ENCODE measurements at regions not wholly inside any gene's neighbourhood (a gene's known extent, or its start where the extent isn't known, plus 50 kb on each side); places are given as distances from the start of the nearest gene placed in this dataset.

DNA sequence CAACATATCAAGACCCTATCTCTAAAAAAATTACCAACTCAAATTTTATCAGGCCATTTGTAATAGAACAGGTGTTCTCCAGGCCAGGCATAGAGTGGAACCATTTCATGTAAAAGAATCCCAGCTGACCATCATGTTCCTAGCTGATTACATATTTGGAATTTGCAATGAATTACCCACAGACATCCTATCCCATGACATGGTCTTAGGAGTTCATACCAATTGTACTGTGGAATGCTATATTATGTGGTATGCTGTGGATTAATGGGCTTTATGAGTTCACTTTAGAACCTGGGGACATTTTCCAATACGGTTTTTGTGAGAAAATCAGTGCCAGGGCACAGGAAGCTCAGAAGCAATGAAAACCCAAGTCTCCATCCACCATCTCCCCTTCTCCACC, 110.3 kb downstream of the ZNF281 start:
- no peaks in the 10 kb centered on the region for H3K36me3 ChIP-seq (ENCODE audit: control insufficient read depth, insufficient read depth, low read length)
- intact Hi-C loops (cut with micrococcal nuclease) (no loop called here), in situ Hi-C loops (cut with MboI) (loop anchor here (25.0 kb wide), 1 partner anchor 188 kb away; no protein-coding TSS in a partner anchor)
- ATAC-seq (no peak), FAIRE-seq (no peak), DNase-seq (ENCODE audit: extremely low read depth in 1 of 4, low spot score in 3 of 4) (no peak)
- H3K27ac ChIP-seq (ENCODE audit: extremely low read depth, low read depth, low read length), result no peak overlapping the region
- TF ChIP-seq FOXA1 (IDR thresholded peaks at IDR 0.05; ENCODE audit: borderline replicate concordance) (no peak), ZNF146 (CRISPR knock-in tag; IDR thresholded peaks at IDR 0.05; ENCODE audit: unreplicated experiment) (no peak), ZKSCAN1 (IDR thresholded peaks at IDR 0.05; ENCODE audit: low read depth, low read length) (no peak), ZNF551 (CRISPR knock-in tag; IDR thresholded peaks at IDR 0.05) (no peak), HCFC1 (IDR thresholded peaks at IDR 0.05; ENCODE audit: low read depth, low read length) (no peak), POLR3A (IDR thresholded peaks at IDR 0.05; ENCODE audit: borderline replicate concordance, extremely low read depth, insufficient read depth, insufficient read length) (no peak), PHF21A (IDR thresholded peaks at IDR 0.05; ENCODE audit: borderline replicate concordance, low read depth) (no peak), GTF2E2 (tag; IDR thresholded peaks at IDR 0.05) (no peak)
- TF ChIP-seq, protein P1, sequence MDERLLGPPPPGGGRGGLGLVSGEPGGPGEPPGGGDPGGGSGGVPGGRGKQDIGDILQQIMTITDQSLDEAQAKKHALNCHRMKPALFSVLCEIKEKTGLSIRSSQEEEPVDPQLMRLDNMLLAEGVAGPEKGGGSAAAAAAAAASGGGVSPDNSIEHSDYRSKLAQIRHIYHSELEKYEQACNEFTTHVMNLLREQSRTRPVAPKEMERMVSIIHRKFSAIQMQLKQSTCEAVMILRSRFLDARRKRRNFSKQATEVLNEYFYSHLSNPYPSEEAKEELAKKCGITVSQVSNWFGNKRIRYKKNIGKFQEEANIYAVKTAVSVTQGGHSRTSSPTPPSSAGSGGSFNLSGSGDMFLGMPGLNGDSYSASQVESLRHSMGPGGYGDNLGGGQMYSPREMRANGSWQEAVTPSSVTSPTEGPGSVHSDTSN (CRISPR knock-in tag; IDR thresholded peaks at IDR 0.05; ENCODE audit: low read depth), result no peak
- TF ChIP-seq, protein P1 (tag; conservative IDR thresholded peaks at IDR 0.05; ENCODE audit: low read depth), result no peak
- TF ChIP-seq, protein P2, sequence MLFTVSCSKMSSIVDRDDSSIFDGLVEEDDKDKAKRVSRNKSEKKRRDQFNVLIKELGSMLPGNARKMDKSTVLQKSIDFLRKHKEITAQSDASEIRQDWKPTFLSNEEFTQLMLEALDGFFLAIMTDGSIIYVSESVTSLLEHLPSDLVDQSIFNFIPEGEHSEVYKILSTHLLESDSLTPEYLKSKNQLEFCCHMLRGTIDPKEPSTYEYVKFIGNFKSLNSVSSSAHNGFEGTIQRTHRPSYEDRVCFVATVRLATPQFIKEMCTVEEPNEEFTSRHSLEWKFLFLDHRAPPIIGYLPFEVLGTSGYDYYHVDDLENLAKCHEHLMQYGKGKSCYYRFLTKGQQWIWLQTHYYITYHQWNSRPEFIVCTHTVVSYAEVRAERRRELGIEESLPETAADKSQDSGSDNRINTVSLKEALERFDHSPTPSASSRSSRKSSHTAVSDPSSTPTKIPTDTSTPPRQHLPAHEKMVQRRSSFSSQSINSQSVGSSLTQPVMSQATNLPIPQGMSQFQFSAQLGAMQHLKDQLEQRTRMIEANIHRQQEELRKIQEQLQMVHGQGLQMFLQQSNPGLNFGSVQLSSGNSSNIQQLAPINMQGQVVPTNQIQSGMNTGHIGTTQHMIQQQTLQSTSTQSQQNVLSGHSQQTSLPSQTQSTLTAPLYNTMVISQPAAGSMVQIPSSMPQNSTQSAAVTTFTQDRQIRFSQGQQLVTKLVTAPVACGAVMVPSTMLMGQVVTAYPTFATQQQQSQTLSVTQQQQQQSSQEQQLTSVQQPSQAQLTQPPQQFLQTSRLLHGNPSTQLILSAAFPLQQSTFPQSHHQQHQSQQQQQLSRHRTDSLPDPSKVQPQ (CRISPR knock-in tag; IDR thresholded peaks at IDR 0.05; ENCODE audit: borderline replicate concordance), result no peak
- H3K9me1 ChIP-seq (ENCODE audit: control insufficient read depth, insufficient read depth, low read length), result no peaks in the 10 kb centered on the region
- ChIA-PET CTCF (ENCODE audit: low intra/inter-chr PET ratio) (no interaction called here), POLR2A (no interaction called here)
- H3K4me3 ChIP-seq, result no peak overlapping the region
- H3K79me2 ChIP-seq (ENCODE audit: control insufficient read depth, insufficient read depth, low read length), result no peaks in the 10 kb centered on the region
- WGBS (ENCODE audit: insufficient coverage, low coverage, missing lambda C conversion rate), result 0% methylated on average over 1 of the region's 1 CpG
- no peak overlapping the region for H3K4me2 ChIP-seq (ENCODE audit: insufficient read depth, low read length)
- no peaks in the 10 kb centered on the region for H4K20me1 ChIP-seq (replicated peaks; ENCODE audit: control insufficient read depth, insufficient read depth, low read length)
- H3K9ac ChIP-seq (ENCODE audit: insufficient read depth in 1 of 2, low read depth in 2 of 2, low read length in 2 of 2), result no peak overlapping the region
- H2AFZ ChIP-seq (ENCODE audit: low read depth, low read length), result no peak overlapping the region
- peaks cover 31 to 40% of the 10 kb centered on the region in 2 experiments for H3K27me3 ChIP-seq (ENCODE audit: control insufficient read depth in 2 of 2, insufficient read depth in 2 of 2, low read length in 2 of 2)
- H3K9me3 ChIP-seq (replicated peaks; ENCODE audit: control insufficient read depth, insufficient read depth, low read depth, low read length), result no peaks in the 10 kb centered on the region
- peaks cover 0 to 5% of the 10 kb centered on the region in 2 experiments; a peak in 2 of 5 replicates for H3K4me1 ChIP-seq (replicated peaks in 1 of 2; ENCODE audit: control insufficient read depth in 2 of 2, insufficient read depth in 2 of 2, low read length in 2 of 2)
- no TSS peak for BruUV-seq (replicated peaks)
